ENCODE measurements at regions not wholly inside any gene's neighbourhood (a gene's known extent, or its start where the extent isn't known, plus 50 kb on each side); places are given as distances from the start of the nearest gene placed in this dataset.

GRCh38 chr9:26437056-26437711, 455.4 kb downstream of the CAAP1 start:
- no peak overlapping the region for H3K4me3 ChIP-seq (ENCODE audit: low read depth, low read length)
- no peak for DNase-seq (ENCODE audit: low read depth, low spot score)
- no peaks in the 10 kb centered on the region; the same call in 1 of the 2 replicates for H3K9me3 ChIP-seq (ENCODE audit: control insufficient read depth, insufficient read depth, low read length)
- no peak overlapping the region for H3K27ac ChIP-seq (ENCODE audit: low read depth, low read length)
- CTCF ChIA-PET = no interaction called here
- TF ChIP-seq, protein P1, sequence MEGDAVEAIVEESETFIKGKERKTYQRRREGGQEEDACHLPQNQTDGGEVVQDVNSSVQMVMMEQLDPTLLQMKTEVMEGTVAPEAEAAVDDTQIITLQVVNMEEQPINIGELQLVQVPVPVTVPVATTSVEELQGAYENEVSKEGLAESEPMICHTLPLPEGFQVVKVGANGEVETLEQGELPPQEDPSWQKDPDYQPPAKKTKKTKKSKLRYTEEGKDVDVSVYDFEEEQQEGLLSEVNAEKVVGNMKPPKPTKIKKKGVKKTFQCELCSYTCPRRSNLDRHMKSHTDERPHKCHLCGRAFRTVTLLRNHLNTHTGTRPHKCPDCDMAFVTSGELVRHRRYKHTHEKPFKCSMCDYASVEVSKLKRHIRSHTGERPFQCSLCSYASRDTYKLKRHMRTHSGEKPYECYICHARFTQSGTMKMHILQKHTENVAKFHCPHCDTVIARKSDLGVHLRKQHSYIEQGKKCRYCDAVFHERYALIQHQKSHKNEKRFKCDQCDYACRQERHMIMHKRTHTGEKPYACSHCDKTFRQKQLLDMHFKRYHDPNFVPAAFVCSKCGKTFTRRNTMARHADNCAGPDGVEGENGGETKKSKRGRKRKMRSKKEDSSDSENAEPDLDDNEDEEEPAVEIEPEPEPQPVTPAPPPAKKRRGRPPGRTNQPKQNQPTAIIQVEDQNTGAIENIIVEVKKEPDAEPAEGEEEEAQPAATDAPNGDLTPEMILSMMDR (IDR thresholded peaks at IDR 0.05; ENCODE audit: low read depth, low read length) = no peak
- POLR2A ChIA-PET = no interaction called here
- no peaks in the 10 kb centered on the region for H3K27me3 ChIP-seq (ENCODE audit: control insufficient read depth, insufficient read depth, low read length)

DNA sequence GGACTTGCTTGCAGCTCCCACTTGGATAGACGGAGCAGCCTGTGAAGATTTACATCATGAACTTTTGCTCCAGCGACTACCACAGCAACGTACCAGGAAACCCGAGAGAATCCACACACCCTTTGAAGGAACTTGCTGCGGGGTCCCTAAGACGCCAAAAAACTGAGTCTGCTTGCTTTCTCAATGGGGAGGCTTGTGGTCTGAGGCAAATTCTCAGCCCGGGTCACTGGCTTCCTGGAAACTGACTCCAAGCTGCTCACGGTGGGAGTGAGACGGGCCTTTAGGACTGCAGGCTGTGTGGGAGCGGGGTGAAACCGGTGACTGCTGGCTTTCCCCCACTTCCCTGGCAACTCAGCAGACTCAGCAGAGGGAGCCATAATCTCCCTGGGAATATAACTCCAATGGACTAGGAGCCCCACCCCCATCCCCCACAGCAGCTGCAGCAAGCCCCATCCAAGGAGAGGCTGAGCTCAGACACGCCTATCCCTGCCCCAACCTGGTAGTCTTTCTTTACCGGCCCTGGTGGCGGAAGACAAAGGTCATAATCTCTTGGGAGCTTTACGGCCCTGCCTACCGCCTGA, 466.0 kb downstream of the CAAP1 start:
- CTCF ChIA-PET = no interaction called here
- POLR2A ChIA-PET = no interaction called here
- TF ChIP-seq, protein P1 (IDR thresholded peaks at IDR 0.05; ENCODE audit: low read depth, low read length) = no peak

GRCh38 chr9:26418480-26418879, 474.1 kb downstream of the CAAP1 start:
- H3K9me3 ChIP-seq (ENCODE audit: control insufficient read depth, insufficient read depth, low read length) = no peaks in the 10 kb centered on the region
- TF ChIP-seq, protein P1 (IDR thresholded peaks at IDR 0.05; ENCODE audit: low read depth, low read length) = no peak
- DNase-seq (ENCODE audit: low read depth, low spot score) = no peak
- ChIA-PET POLR2A (no interaction called here), CTCF (no interaction called here)
- no peak overlapping the region for H3K4me3 ChIP-seq (ENCODE audit: low read depth, low read length)
- no peak overlapping the region for H3K27ac ChIP-seq (ENCODE audit: low read depth, low read length)
- H3K27me3 ChIP-seq (ENCODE audit: control insufficient read depth, insufficient read depth, low read length) = no peaks in the 10 kb centered on the region

More for the DNA sequence above, 466.0 kb downstream of the CAAP1 start:
- H3K27ac ChIP-seq (ENCODE audit: low read depth, low read length) = no peak overlapping the region
- H3K4me3 ChIP-seq (ENCODE audit: low read depth, low read length) = no peak overlapping the region
- H3K27me3 ChIP-seq (ENCODE audit: control insufficient read depth, insufficient read depth, low read length) = no peaks in the 10 kb centered on the region
- no peak for DNase-seq (ENCODE audit: low read depth, low spot score)
- H3K9me3 ChIP-seq (ENCODE audit: control insufficient read depth, insufficient read depth, low read length) = peaks cover 13% of the 10 kb centered on the region

GRCh38 chr9:26415528-26415927, 477.1 kb downstream of the CAAP1 start:
- no peak overlapping the region for H3K4me3 ChIP-seq (ENCODE audit: low read depth, low read length)
- H3K27me3 ChIP-seq (ENCODE audit: control insufficient read depth, insufficient read depth, low read length) = no peaks in the 10 kb centered on the region
- POLR2A ChIA-PET = no interaction called here
- TF ChIP-seq, protein P1 (IDR thresholded peaks at IDR 0.05; ENCODE audit: low read depth, low read length) = no peak
- CTCF ChIA-PET = no interaction called here
- H3K27ac ChIP-seq (ENCODE audit: low read depth, low read length) = no peak overlapping the region
- H3K9me3 ChIP-seq (ENCODE audit: control insufficient read depth, insufficient read depth, low read length) = no peaks in the 10 kb centered on the region
- DNase-seq (ENCODE audit: low read depth, low spot score) = no peak

GRCh38 chr9:26413611-26414010, 479.0 kb downstream of the CAAP1 start:
- no peak overlapping the region for H3K27ac ChIP-seq (ENCODE audit: low read depth, low read length)
- no peaks in the 10 kb centered on the region; the same call in 1 of the 2 replicates for H3K9me3 ChIP-seq (ENCODE audit: control insufficient read depth, insufficient read depth, low read length)
- ChIA-PET POLR2A (no interaction called here), CTCF (no interaction called here)
- TF ChIP-seq, protein P1 (IDR thresholded peaks at IDR 0.05; ENCODE audit: low read depth, low read length) = no peak
- no peak overlapping the region for H3K4me3 ChIP-seq (ENCODE audit: low read depth, low read length)
- no peaks in the 10 kb centered on the region for H3K27me3 ChIP-seq (ENCODE audit: control insufficient read depth, insufficient read depth, low read length)
- DNase-seq (ENCODE audit: low read depth, low spot score) = no peak

All from AG04450 (cell line).